ENCODE measurements at regions not wholly inside any gene's neighbourhood (a gene's known extent, or its start where the extent isn't known, plus 50 kb on each side); places are given as distances from the start of the nearest gene placed in this dataset.
A peak's percentile ranks its signal among the peaks of the same experiment; 100 is the strongest.

DNA sequence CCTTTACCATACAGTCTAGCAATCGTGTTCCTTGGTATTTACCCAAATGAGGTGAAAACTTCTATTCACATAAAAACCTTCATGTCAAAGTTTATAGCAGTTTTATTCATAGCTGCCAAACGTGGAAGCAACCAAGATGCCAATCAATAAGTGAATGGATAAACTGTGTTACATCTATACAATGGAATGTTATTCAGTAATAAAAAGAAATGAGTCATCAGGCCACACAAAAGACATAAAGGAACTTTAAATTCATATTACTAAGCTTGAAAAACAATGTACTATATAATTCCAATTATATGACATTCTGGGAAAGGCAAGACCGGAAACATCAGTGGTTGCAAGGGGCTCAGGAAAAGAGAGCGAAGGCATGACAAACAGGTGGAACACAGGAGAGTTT is 679.9 kb downstream of the ISL1 start:
- H4K8ac ChIP-seq (ENCODE audit: low read depth, low read length) = no peak overlapping the region
- H2AK5ac ChIP-seq (ENCODE audit: low read length) = no peak overlapping the region
- no peak overlapping the region for H3K4ac ChIP-seq (ENCODE audit: low read depth, low read length)
- no peaks in the 10 kb centered on the region for H3K27me3 ChIP-seq (ENCODE audit: insufficient read depth, low read length, poor library complexity)
- no peak overlapping the region for H3K27ac ChIP-seq (ENCODE audit: low read depth, low read length)
- no peak overlapping the region for H3K23ac ChIP-seq (ENCODE audit: low read length)
- no peak overlapping the region for H4K5ac ChIP-seq (ENCODE audit: low read length)
- H3K4me2 ChIP-seq (ENCODE audit: low read length) = no peak overlapping the region
- H3K18ac ChIP-seq (ENCODE audit: low read length) = no peak overlapping the region
- H2BK120ac ChIP-seq (ENCODE audit: low read depth, low read length) = no peak overlapping the region
- H3K36me3 ChIP-seq (ENCODE audit: control insufficient read depth, insufficient read depth, low read length) = no peaks in the 10 kb centered on the region
- H3K4me3 ChIP-seq (ENCODE audit: low read length) = no peak overlapping the region
- H2BK5ac ChIP-seq (ENCODE audit: low read length) = no peak overlapping the region
- H2BK15ac ChIP-seq (replicated peaks; ENCODE audit: low read depth) = no peak overlapping the region
- no peaks in the 10 kb centered on the region for H3K4me1 ChIP-seq (ENCODE audit: control insufficient read depth, low read depth, low read length)
- no peak for DNase-seq
- H3K9ac ChIP-seq (ENCODE audit: low read length) = no peak overlapping the region
- no CpG with 5 or more reads among the region's 4 CpGs for WGBS (ENCODE audit: extremely low coverage, insufficient coverage, low lambda C conversion rate)
- H3K79me2 ChIP-seq (ENCODE audit: control insufficient read depth, insufficient read depth, low read length) = no peaks in the 10 kb centered on the region
- no peaks in the 10 kb centered on the region for H3K79me1 ChIP-seq (ENCODE audit: low read length)
- no peak overlapping the region for H3K56ac ChIP-seq (ENCODE audit: low read length)

DNA sequence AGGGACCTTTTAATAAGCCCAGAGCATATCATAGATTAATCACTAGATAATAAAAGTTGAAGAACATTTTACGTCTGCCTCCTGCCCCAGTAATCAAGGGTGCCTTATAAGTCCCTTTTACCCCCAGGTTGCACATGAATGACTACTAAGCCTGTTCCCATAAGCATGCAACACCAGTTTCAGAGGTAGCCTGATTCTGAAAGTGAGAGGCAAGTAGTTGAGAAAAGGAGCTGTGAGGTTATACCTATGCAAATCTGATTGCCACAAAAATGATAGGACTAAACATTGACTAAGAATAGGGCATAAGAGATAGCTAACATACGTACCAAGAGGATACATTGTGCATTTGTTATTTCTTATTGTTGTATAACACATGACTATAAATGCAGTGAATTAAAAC is 681.9 kb downstream of the ISL1 start:
- H4K5ac ChIP-seq (ENCODE audit: low read length) = no peak overlapping the region
- H3K27ac ChIP-seq (ENCODE audit: low read depth, low read length) = no peak overlapping the region
- no peaks in the 10 kb centered on the region for H3K79me2 ChIP-seq (ENCODE audit: control insufficient read depth, insufficient read depth, low read length)
- no peaks in the 10 kb centered on the region for H3K36me3 ChIP-seq (ENCODE audit: control insufficient read depth, insufficient read depth, low read length)
- no CpG with 5 or more reads among the region's 2 CpGs for WGBS (ENCODE audit: extremely low coverage, insufficient coverage, low lambda C conversion rate)
- no peak overlapping the region for H3K56ac ChIP-seq (ENCODE audit: low read length)
- DNase-seq = no peak
- H4K8ac ChIP-seq (ENCODE audit: low read depth, low read length) = no peak overlapping the region
- H2BK5ac ChIP-seq (ENCODE audit: low read length) = no peak overlapping the region
- H3K4me2 ChIP-seq (ENCODE audit: low read length) = no peak overlapping the region
- no peak overlapping the region for H3K23ac ChIP-seq (ENCODE audit: low read length)
- H2BK120ac ChIP-seq (ENCODE audit: low read depth, low read length) = no peak overlapping the region
- H3K4ac ChIP-seq (ENCODE audit: low read depth, low read length) = no peak overlapping the region
- no peak overlapping the region for H2AK5ac ChIP-seq (ENCODE audit: low read length)
- H3K27me3 ChIP-seq (ENCODE audit: insufficient read depth, low read length, poor library complexity) = no peaks in the 10 kb centered on the region
- H2BK15ac ChIP-seq (replicated peaks; ENCODE audit: low read depth) = no peak overlapping the region
- H3K18ac ChIP-seq (ENCODE audit: low read length) = no peak overlapping the region
- H3K4me1 ChIP-seq (ENCODE audit: control insufficient read depth, low read depth, low read length) = no peaks in the 10 kb centered on the region
- no peak overlapping the region for H3K4me3 ChIP-seq (ENCODE audit: low read length)
- no peaks in the 10 kb centered on the region for H3K79me1 ChIP-seq (ENCODE audit: low read length)
- no peak overlapping the region for H3K9ac ChIP-seq (ENCODE audit: low read length)

DNA sequence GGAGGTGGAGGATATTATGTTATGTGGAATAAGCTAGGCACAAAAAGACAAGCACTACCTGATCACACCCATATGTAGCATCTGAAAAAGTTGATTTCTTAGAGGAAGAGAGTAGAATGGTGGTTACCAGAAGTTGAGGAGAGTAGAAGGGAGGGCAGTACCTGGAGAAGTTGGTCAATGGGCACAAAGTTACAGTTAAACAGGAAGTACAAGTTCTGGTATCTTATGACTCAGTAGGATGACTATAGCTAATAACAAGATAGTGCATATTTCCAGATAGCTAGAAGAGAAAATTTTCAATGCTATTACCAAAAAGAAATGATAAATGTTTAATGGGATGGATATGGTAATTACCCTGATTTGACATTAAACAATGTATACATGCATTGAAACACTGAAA is 686.7 kb downstream of the ISL1 start:
- no peak overlapping the region for H3K9ac ChIP-seq (ENCODE audit: low read length)
- H3K36me3 ChIP-seq (ENCODE audit: control insufficient read depth, insufficient read depth, low read length) = no peaks in the 10 kb centered on the region
- H3K56ac ChIP-seq (ENCODE audit: low read length) = no peak overlapping the region
- no peak overlapping the region for H3K27ac ChIP-seq (ENCODE audit: low read depth, low read length)
- no peak overlapping the region for H3K4ac ChIP-seq (ENCODE audit: low read depth, low read length)
- H3K4me1 ChIP-seq (ENCODE audit: control insufficient read depth, low read depth, low read length) = no peaks in the 10 kb centered on the region
- no peak overlapping the region for H4K8ac ChIP-seq (ENCODE audit: low read depth, low read length)
- H2BK5ac ChIP-seq (ENCODE audit: low read length) = no peak overlapping the region
- H3K79me1 ChIP-seq (ENCODE audit: low read length) = no peaks in the 10 kb centered on the region
- H2BK15ac ChIP-seq (replicated peaks; ENCODE audit: low read depth) = no peak overlapping the region
- H3K4me3 ChIP-seq (ENCODE audit: low read length) = no peak overlapping the region
- no peak overlapping the region for H3K18ac ChIP-seq (ENCODE audit: low read length)
- H4K5ac ChIP-seq (ENCODE audit: low read length) = no peak overlapping the region
- H3K4me2 ChIP-seq (ENCODE audit: low read length) = no peak overlapping the region
- H2BK120ac ChIP-seq (ENCODE audit: low read depth, low read length) = no peak overlapping the region
- H3K27me3 ChIP-seq (ENCODE audit: insufficient read depth, low read length, poor library complexity) = no peaks in the 10 kb centered on the region
- no peaks in the 10 kb centered on the region for H3K79me2 ChIP-seq (ENCODE audit: control insufficient read depth, insufficient read depth, low read length)
- no peak overlapping the region for H2AK5ac ChIP-seq (ENCODE audit: low read length)
- H3K23ac ChIP-seq (ENCODE audit: low read length) = no peak overlapping the region
- no peak for DNase-seq

DNA sequence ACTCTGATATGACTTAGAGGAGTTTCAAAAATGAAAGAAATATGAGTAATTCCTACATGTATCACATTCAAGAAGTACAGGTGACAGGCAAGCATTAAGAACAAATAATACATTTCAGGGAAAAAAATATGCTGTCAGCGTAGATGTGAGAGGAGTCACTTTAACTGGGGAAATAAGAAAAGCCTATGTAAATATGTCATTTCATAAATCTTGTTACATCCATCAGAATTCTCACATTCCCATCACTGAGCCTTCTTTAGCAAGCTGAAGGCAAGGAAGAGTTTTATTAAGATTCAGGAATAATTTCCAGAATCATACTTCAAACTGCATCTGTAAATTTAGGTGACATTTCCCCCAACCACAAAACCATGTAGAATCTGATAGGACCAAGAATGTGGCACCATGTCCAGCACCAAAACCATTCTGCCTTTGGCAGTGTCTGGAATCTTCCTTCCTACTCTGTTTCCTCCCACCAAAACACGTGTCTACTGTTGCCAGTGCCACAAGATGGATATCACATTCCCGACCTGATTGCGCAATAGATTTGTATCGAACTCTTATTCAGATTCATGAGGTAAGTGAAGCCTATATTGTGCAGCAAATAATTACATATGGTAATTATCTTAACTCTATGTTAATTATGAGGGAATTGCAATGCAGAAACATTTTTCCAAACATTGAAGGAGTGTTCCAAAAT is 690.9 kb downstream of the ISL1 start:
- no peak overlapping the region for H3K23ac ChIP-seq (ENCODE audit: low read length)
- no peak overlapping the region for H2AK5ac ChIP-seq (ENCODE audit: low read length)
- no peak overlapping the region for H4K5ac ChIP-seq (ENCODE audit: low read length)
- H3K27me3 ChIP-seq (ENCODE audit: insufficient read depth, low read length, poor library complexity) = no peaks in the 10 kb centered on the region
- H3K27ac ChIP-seq (ENCODE audit: low read depth, low read length) = no peak overlapping the region
- no peak overlapping the region for H3K9ac ChIP-seq (ENCODE audit: low read length)
- no peaks in the 10 kb centered on the region for H3K36me3 ChIP-seq (ENCODE audit: control insufficient read depth, insufficient read depth, low read length)
- no peak overlapping the region for H3K56ac ChIP-seq (ENCODE audit: low read length)
- H3K4me3 ChIP-seq (ENCODE audit: low read length) = no peak overlapping the region
- no peaks in the 10 kb centered on the region for H3K4me1 ChIP-seq (ENCODE audit: control insufficient read depth, low read depth, low read length)
- no peak overlapping the region for H2BK5ac ChIP-seq (ENCODE audit: low read length)
- H3K4ac ChIP-seq (ENCODE audit: low read depth, low read length) = no peak overlapping the region
- no peak overlapping the region for H4K8ac ChIP-seq (ENCODE audit: low read depth, low read length)
- no peaks in the 10 kb centered on the region for H3K79me2 ChIP-seq (ENCODE audit: control insufficient read depth, insufficient read depth, low read length)
- no peak overlapping the region for H3K4me2 ChIP-seq (ENCODE audit: low read length)
- H3K79me1 ChIP-seq (ENCODE audit: low read length) = no peaks in the 10 kb centered on the region
- H2BK15ac ChIP-seq (replicated peaks; ENCODE audit: low read depth) = no peak overlapping the region
- no CpG with 5 or more reads among the region's 5 CpGs for WGBS (ENCODE audit: extremely low coverage, insufficient coverage, low lambda C conversion rate)
- H2BK120ac ChIP-seq (ENCODE audit: low read depth, low read length) = no peak overlapping the region
- H3K18ac ChIP-seq (ENCODE audit: low read length) = no peak overlapping the region
- no peak for DNase-seq

DNA sequence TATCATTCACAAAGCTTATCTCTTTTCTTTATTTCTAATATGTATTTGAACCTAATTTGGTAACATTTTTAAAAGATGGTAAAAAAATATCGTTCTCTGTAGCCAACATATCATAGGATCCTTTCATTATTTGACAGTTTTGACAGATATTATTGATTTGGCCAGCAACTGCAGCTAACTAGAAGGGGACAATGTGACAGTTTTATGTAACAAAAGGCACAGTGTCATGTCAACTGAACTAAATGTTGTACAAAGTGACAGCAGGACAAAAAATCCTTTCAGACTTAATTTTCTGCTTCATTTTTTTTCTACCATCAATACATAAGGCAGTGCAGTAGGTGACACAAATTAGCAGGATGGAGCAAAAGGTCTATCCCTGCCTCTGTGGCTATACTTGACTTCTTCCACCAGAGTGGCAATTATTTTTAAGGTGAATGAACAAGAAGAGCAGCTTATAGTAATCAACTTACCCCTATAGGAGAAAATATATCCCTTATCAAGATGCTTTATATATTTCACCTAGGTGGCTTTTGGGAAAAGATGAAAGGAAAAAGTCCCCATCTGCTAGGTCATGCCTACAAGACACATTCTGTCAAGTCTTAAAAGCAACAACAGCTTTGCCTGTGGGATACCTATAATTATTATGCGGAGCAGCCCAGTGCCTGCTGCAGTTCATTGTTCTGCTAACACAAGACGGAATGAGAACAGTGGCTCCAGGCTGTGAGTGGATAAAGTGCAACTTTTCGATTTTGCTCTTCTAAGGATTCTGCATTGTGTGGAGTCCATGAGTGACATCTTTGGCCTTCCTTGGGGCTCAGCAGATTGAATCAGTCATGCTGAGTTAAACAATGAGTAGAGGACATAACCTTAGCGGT is 694.9 kb downstream of the ISL1 start:
- Histone ChIP-seq H3K27me3 (ENCODE audit: insufficient read depth, low read length, poor library complexity) (no peaks in the 10 kb centered on the region), H3K4ac (ENCODE audit: low read depth, low read length) (no peak overlapping the region), H3K4me1 (ENCODE audit: control insufficient read depth, low read depth, low read length) (no peaks in the 10 kb centered on the region), H3K9ac (ENCODE audit: low read length) (no peak overlapping the region), H3K4me3 (ENCODE audit: low read length) (no peak overlapping the region), H3K18ac (ENCODE audit: low read length) (no peak overlapping the region), H3K23ac (ENCODE audit: low read length) (no peak overlapping the region), H3K79me2 (ENCODE audit: control insufficient read depth, insufficient read depth, low read length) (no peaks in the 10 kb centered on the region), H3K56ac (ENCODE audit: low read length) (no peak overlapping the region), H3K27ac (ENCODE audit: low read depth, low read length) (no peak overlapping the region), H4K8ac (ENCODE audit: low read depth, low read length) (no peak overlapping the region), H4K5ac (ENCODE audit: low read length) (no peak overlapping the region), H3K4me2 (ENCODE audit: low read length) (no peak overlapping the region), H3K36me3 (ENCODE audit: control insufficient read depth, insufficient read depth, low read length) (no peaks in the 10 kb centered on the region), H2BK120ac (ENCODE audit: low read depth, low read length) (no peak overlapping the region), H2BK5ac (ENCODE audit: low read length) (no peak overlapping the region), H2AK5ac (ENCODE audit: low read length) (no peak overlapping the region), H3K79me1 (ENCODE audit: low read length) (no peaks in the 10 kb centered on the region), H2BK15ac (replicated peaks; ENCODE audit: low read depth) (no peak overlapping the region)
- WGBS (ENCODE audit: extremely low coverage, insufficient coverage, low lambda C conversion rate) = no CpG with 5 or more reads among the region's 5 CpGs
- DNase-seq = peak; percentile 7

Data from mesendoderm (in vitro differentiated cells).